Lower leg skin (tissue), 3 donors: ENCODE measurements at regions not wholly inside any gene's neighbourhood (a gene's known extent, or its start where the extent isn't known, plus 50 kb on each side); places are given as distances from the start of the nearest gene placed in this dataset.

Experiments
- POLR2A ChIP-seq, 2 donors: fragments of 450-650 bp; IDR thresholded peaks; one replicate each; pipeline ENCODE4 v1.6.1; 2016 to 2017; ENCODE audit warnings: antibody characterized with exemption in 2 of 2, mild to moderate bottlenecking in 1 of 2, moderate library complexity in 1 of 2
- TF ChIP-seq, protein P1 (sequence below), 3 donors: fragments of 450-650 bp; IDR thresholded peaks; one replicate each; pipeline ENCODE4 v1.5.1; 2016; ENCODE audit warnings: antibody characterized with exemption in 3 of 3, mild to moderate bottlenecking in 3 of 3, moderate library complexity in 2 of 3

DNA sequence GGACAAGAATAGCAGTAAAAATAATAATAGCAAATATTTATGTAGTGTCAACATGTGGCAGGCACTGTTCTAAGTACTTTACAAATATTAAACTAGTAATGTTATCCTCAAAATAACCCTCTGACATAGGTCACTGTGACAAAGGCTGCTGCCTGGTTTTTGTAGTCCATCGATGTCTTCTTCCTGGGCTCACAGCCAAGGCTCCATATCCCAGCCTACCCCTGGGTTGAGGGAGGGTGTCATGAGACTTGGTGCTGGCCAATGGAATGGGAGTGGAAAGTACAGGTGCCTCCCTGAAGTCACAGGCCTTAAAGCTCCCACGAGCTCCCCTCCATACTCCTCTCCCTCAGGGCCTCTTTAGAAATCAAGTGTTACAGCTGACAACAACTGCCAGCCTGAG is 159.3 kb downstream of the CYRIA start:
- TF ChIP-seq, protein P1, sequence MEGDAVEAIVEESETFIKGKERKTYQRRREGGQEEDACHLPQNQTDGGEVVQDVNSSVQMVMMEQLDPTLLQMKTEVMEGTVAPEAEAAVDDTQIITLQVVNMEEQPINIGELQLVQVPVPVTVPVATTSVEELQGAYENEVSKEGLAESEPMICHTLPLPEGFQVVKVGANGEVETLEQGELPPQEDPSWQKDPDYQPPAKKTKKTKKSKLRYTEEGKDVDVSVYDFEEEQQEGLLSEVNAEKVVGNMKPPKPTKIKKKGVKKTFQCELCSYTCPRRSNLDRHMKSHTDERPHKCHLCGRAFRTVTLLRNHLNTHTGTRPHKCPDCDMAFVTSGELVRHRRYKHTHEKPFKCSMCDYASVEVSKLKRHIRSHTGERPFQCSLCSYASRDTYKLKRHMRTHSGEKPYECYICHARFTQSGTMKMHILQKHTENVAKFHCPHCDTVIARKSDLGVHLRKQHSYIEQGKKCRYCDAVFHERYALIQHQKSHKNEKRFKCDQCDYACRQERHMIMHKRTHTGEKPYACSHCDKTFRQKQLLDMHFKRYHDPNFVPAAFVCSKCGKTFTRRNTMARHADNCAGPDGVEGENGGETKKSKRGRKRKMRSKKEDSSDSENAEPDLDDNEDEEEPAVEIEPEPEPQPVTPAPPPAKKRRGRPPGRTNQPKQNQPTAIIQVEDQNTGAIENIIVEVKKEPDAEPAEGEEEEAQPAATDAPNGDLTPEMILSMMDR (IDR thresholded peaks at IDR 0.05) = no peak
- no peak for TF ChIP-seq POLR2A (IDR thresholded peaks at IDR 0.05)
